ENCODE measurements at regions not wholly inside any gene's neighbourhood (a gene's known extent, or its start where the extent isn't known, plus 50 kb on each side); places are given as distances from the start of the nearest gene placed in this dataset.

DNA sequence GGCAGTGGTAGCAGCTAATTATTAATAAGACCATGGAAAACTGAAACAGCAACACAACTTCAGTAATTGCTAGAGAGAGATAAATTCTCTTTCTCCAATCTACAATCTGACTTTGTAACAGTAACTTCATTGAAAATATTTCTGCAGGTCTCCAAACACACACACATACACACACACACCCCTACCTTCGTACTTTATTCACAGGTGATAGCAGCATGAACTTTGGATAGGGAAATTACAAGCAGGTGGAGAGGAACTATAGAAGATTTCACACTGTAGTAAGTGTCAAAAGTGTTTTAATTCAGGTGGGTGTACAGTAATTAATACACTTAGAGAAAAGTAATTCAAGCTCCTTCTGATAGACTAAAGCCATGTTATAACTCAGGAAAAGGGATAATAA is 587.5 kb downstream of the TUSC7 start:
- Histone ChIP-seq H3K36me3 (ENCODE audit: insufficient read depth in 1 of 2, low read depth in 1 of 2) (no peaks in the 10 kb centered on the region), H3K27me3 (ENCODE audit: insufficient read depth in 3 of 3, low read length in 2 of 3) (no peaks in the 10 kb centered on the region), H3K4me3 (no peak overlapping the region), H3K27ac (no peak overlapping the region), H3K4me1 (no peaks in the 10 kb centered on the region), H3K9me3 (no peaks in the 10 kb centered on the region)
- DNase-seq (no peak), ATAC-seq (no peak)
- TF ChIP-seq, protein P1, sequence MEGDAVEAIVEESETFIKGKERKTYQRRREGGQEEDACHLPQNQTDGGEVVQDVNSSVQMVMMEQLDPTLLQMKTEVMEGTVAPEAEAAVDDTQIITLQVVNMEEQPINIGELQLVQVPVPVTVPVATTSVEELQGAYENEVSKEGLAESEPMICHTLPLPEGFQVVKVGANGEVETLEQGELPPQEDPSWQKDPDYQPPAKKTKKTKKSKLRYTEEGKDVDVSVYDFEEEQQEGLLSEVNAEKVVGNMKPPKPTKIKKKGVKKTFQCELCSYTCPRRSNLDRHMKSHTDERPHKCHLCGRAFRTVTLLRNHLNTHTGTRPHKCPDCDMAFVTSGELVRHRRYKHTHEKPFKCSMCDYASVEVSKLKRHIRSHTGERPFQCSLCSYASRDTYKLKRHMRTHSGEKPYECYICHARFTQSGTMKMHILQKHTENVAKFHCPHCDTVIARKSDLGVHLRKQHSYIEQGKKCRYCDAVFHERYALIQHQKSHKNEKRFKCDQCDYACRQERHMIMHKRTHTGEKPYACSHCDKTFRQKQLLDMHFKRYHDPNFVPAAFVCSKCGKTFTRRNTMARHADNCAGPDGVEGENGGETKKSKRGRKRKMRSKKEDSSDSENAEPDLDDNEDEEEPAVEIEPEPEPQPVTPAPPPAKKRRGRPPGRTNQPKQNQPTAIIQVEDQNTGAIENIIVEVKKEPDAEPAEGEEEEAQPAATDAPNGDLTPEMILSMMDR (IDR thresholded peaks at IDR 0.05): no peak
- intact Hi-C loops (cut with DNase I): no loop called here
- WGBS, 3 donors: 63 to 80% (median 67%) methylated on average over 1 of the region's 1 CpG

DNA sequence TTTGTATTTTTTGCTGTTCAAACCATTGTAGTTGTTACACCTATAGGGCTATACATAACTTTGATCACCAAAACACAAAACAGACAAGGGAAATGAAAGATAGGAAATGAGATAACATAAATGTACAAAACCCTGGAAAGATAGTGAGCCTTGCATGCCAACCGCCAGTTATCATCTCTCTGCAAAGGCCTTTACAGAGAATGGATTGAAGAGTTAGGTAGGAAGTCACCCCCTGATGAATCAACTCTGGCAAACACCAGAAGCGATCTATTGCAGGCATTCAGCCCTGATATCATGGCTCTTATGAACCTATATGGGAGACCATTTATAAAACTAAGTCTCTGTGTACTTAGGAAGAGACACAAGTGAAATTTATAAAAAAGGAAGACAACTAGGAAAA is 588.0 kb downstream of the TUSC7 start:
- no peaks in the 10 kb centered on the region for H3K9me3 ChIP-seq
- intact Hi-C loops (cut with DNase I): no loop called here
- no peak overlapping the region for H3K27ac ChIP-seq
- no peaks in the 10 kb centered on the region for H3K27me3 ChIP-seq (ENCODE audit: insufficient read depth in 3 of 3, low read length in 2 of 3)
- H3K4me3 ChIP-seq: no peak overlapping the region
- no peak for DNase-seq
- no peaks in the 10 kb centered on the region for H3K4me1 ChIP-seq
- no peak for ATAC-seq
- 79 to 90% (median 90%) methylated on average over 2 of the region's 2 CpGs for WGBS, 3 donors
- H3K36me3 ChIP-seq (ENCODE audit: insufficient read depth in 1 of 2, low read depth in 1 of 2): no peaks in the 10 kb centered on the region
- TF ChIP-seq, protein P1 (IDR thresholded peaks at IDR 0.05): no peak

DNA sequence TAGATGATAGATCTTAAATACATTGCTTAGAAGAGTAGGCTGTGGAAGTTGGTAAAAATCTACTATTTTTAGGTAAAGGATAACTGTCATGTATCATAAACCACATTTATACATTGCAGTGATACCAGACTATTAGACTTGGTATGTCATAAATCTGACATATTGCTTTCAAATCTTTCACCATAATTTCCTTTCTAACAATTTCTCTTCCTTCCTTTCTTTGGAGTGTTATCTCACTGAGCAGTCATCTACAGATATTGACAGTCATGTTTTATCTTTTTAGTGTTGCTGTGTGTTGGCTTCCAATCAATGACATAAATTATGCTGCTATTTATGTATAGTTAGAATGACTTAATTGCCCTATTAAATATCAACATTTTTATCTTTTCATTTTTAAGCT is 588.7 kb downstream of the TUSC7 start:
- no peak for ATAC-seq
- H3K27ac ChIP-seq: no peak overlapping the region
- TF ChIP-seq, protein P1 (IDR thresholded peaks at IDR 0.05): no peak
- intact Hi-C loops (cut with DNase I): no loop called here
- H3K36me3 ChIP-seq (ENCODE audit: insufficient read depth in 1 of 2, low read depth in 1 of 2): no peaks in the 10 kb centered on the region
- DNase-seq: no peak
- no peaks in the 10 kb centered on the region for H3K27me3 ChIP-seq (ENCODE audit: insufficient read depth in 3 of 3, low read length in 2 of 3)
- H3K4me1 ChIP-seq: no peaks in the 10 kb centered on the region
- no peak overlapping the region for H3K4me3 ChIP-seq
- H3K9me3 ChIP-seq: no peaks in the 10 kb centered on the region

DNA sequence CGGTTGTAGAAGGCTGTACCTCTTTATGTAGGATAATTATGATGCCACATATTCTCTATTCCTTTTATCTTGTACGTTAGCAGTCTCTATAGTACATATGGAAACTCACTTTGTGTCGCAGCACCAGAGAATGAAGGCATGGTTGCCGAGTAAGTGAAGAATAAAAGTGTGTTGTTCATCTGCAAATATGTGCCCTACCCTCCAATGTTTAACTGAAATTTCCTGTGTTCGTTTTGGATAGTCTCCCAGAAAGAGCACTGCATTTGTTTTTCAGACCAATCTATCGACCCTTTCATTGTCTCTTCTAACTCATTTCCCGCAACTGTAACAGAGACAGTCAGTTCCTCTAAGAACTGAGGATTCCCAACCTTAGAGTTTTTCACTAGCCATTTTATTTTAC is 592.8 kb downstream of the TUSC7 start:
- Histone ChIP-seq H3K36me3 (ENCODE audit: insufficient read depth in 1 of 2, low read depth in 1 of 2) (no peaks in the 10 kb centered on the region), H3K27me3 (ENCODE audit: insufficient read depth in 3 of 3, low read length in 2 of 3) (no peaks in the 10 kb centered on the region), H3K4me3 (no peak overlapping the region), H3K4me1 (no peaks in the 10 kb centered on the region), H3K9me3 (no peaks in the 10 kb centered on the region), H3K27ac (no peak overlapping the region)
- ATAC-seq (no peak), DNase-seq (no peak)
- TF ChIP-seq, protein P1 (IDR thresholded peaks at IDR 0.05): no peak
- WGBS, 3 donors: 68 to 70% (median 69%) methylated on average over 7 of the region's 7 CpGs
- intact Hi-C loops (cut with DNase I): no loop called here

DNA sequence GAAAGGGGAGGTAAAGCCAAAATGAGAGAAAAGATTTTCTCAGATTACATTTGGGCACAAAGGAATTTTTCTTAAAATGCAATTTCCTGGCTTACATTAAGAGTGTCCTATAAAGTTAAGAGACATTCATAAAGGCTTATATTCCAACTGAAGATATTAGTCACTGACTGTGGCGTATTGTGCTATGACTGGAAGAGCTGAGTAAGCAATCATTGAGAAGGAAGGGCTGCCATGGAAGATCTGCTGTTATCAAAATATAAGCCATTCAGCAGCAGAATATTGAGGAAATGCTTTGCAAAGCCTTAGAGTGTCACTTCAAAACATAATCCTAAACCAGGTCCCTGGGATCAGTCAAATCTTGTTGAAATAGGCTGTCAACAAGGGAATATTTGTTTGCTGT is 593.9 kb downstream of the TUSC7 start:
- H3K9me3 ChIP-seq: no peaks in the 10 kb centered on the region
- intact Hi-C loops (cut with DNase I): no loop called here
- H3K36me3 ChIP-seq (ENCODE audit: insufficient read depth in 1 of 2, low read depth in 1 of 2): no peaks in the 10 kb centered on the region
- no peaks in the 10 kb centered on the region for H3K4me1 ChIP-seq
- 73 to 88% (median 74%) methylated on average over 1 of the region's 1 CpG for WGBS, 3 donors
- H3K27ac ChIP-seq: no peak overlapping the region
- no peak overlapping the region for H3K4me3 ChIP-seq
- no peak for ATAC-seq
- TF ChIP-seq, protein P1 (IDR thresholded peaks at IDR 0.05): no peak
- H3K27me3 ChIP-seq (ENCODE audit: insufficient read depth in 3 of 3, low read length in 2 of 3): no peaks in the 10 kb centered on the region
- no peak for DNase-seq
